Astrocyte of the spinal cord (primary cell): ENCODE measurements at regions not wholly inside any gene's neighbourhood (a gene's known extent, or its start where the extent isn't known, plus 50 kb on each side); places are given as distances from the start of the nearest gene placed in this dataset.

Experiments
- DNase-seq: peaks from one replicate; pipeline ENCODE4 v3.0.0; 2011; ENCODE audit warnings: low read depth, low spot score
- H3K4me3 ChIP-seq: 2 replicates; pipeline ENCODE4 v1.5.1; 2011; ENCODE audit warnings: low read depth, mild to moderate bottlenecking, low read length, moderate library complexity
- in situ Hi-C: cut with HindIII; loops from 2 replicates; pipeline ENCODE4 v1.10.0; 2017; ENCODE audit warnings: low sequenced_read_pairs
- TF ChIP-seq, protein P1 (sequence below): IDR thresholded peaks from 2 replicates; pipeline ENCODE4 v1.5.1; 2012; ENCODE audit warnings: low read depth, mild to moderate bottlenecking, low read length, inconsistent platforms

DNA sequence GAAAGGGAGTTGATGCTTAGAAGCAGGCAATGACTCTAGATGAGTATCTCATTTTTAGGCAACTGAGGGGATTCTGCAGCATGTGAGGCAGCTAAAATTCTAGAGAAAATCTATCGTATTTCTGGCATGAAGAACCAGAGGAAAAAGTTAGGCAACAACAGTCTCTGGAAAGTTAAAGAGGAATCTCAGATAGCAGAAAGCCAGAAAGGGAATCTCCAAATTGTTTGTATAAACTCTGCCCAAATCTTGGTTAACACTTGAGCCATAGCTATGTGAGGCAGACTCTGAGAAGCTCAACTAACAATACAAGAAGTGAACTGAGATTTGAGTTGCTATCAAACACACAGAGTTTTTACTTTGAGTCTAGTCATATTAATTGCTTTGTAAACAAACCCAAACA is 215.8 kb upstream of the FZD8 start:
- H3K4me3 ChIP-seq: no peak overlapping the region
- TF ChIP-seq, protein P1, sequence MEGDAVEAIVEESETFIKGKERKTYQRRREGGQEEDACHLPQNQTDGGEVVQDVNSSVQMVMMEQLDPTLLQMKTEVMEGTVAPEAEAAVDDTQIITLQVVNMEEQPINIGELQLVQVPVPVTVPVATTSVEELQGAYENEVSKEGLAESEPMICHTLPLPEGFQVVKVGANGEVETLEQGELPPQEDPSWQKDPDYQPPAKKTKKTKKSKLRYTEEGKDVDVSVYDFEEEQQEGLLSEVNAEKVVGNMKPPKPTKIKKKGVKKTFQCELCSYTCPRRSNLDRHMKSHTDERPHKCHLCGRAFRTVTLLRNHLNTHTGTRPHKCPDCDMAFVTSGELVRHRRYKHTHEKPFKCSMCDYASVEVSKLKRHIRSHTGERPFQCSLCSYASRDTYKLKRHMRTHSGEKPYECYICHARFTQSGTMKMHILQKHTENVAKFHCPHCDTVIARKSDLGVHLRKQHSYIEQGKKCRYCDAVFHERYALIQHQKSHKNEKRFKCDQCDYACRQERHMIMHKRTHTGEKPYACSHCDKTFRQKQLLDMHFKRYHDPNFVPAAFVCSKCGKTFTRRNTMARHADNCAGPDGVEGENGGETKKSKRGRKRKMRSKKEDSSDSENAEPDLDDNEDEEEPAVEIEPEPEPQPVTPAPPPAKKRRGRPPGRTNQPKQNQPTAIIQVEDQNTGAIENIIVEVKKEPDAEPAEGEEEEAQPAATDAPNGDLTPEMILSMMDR: no peak
- in situ Hi-C loops: no loop called here
- DNase-seq: no peak

DNA sequence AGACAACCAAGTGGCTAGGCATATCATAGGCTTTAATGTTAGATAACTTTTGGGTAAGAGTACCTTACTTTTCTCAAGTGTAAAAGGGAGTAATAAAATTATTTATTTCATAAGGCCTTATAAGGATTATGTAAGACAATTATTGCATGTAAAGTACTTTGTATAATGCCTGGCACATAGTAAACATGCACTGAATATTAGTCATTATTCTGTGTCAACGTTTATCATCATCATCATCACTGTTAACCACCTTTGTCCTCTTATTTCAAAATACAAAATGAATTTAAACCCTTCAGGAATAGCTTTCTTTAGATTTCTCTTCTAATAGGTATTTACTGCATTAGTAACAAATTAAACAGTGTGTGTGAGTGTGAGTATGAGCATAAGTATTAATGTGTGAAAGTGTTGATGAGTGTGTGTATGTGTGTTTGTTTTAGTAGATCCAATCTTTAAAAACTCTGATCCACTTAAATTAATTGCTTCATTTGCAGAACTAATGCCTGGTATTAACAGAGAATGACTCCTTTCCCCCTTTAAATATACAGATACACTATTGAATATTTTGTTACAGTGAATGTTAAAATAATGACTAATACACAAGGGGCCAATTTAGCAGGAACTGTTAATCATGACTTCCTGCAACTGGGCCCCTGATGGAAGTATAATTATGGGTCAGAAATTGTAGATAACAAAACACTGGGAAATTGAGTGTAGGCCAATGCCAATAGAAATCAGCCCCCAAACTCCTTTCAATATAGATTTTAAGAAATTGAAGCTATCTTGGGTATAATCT is 213.3 kb upstream of the FZD8 start:
- in situ Hi-C loops: no loop called here
- TF ChIP-seq, protein P1: no peak
- no peak overlapping the region for H3K4me3 ChIP-seq
- DNase-seq: no peak

DNA sequence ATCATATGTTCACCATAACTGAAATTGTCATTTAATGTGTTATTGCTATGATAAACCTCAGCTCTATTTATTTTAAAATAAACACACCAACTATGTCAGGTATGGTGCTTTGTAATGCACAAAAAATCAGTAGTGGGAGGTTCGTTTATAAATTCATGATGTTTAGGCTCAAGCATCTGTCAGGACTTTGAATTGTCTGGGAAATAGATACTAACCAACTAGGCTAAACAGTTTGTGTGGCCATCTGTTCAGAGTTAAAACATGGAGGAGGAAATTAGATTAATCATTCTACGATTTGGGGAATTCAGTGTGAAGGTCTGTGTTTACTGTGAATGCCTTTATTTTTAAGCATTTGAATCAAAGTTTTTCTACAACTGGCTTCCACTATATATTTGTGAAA is 212.6 kb upstream of the FZD8 start:
- H3K4me3 ChIP-seq: no peak overlapping the region
- in situ Hi-C loops: no loop called here
- DNase-seq: no peak
- TF ChIP-seq, protein P1: no peak

DNA sequence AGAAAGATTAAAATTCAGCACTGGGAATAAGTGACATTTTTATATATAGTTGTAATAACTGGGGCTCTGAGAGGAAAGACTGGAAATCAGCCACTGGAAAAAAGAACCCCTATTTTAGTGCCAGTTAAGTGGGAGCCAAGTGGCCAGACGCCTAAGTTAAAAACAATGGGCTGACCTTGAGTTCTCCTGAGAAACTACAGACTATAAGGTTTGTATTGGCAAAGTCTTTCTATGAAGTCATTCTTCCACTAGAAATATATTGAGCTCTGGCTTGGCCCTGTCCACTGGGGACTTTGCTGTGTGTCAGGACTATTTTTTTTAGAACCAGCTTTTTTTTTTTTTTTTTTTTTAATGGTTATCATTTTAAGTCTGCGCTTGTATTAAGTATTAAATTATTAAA is 210.6 kb upstream of the FZD8 start:
- DNase-seq: no peak
- TF ChIP-seq, protein P1: no peak
- H3K4me3 ChIP-seq: no peak overlapping the region
- in situ Hi-C loops: no loop called here

DNA sequence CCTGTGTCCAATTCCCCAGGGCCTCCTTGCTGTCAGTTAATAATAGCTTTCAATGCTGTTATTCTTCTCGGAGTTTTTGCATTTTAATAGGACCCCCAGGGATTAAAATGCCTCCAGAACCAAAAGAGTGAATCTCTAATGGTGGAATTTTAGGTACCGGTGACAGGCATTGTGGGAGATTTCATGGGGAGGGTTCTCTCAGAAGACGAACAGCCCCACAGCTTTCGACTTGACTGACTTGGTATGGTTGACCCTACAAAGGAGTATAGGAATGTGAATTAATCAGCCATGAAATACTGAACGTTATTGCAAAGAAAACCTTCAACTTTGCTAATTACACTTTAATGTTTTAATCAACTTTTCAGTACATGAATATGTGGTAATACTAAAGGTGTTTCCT is 206.3 kb upstream of the FZD8 start:
- no peak for DNase-seq
- in situ Hi-C loops: no loop called here
- no peak overlapping the region for H3K4me3 ChIP-seq
- TF ChIP-seq, protein P1: no peak

DNA sequence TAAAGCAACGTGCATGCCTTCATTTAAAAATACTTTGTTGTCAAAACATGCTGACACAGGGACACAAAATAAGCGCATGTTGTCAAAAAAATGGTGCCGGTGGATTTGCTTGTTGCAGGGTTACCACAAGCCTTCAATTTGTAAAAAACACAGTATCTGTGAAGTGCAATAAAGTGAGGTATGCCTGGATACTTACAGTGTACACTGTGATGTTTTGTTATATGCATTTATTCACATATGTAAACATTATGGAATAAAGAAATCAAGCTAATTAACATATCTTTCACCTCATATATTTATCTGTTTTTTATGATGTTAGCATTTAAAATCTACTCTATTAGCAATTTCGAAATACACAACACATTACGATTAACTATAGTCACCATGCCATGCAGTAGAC is 202.6 kb upstream of the FZD8 start:
- in situ Hi-C loops: no loop called here
- no peak overlapping the region for H3K4me3 ChIP-seq
- TF ChIP-seq, protein P1: no peak
- DNase-seq: no peak
